CD4-positive, CD25-positive, alpha-beta regulatory T cell (primary cell): ENCODE measurements at regions not wholly inside any gene's neighbourhood (a gene's known extent, or its start where the extent isn't known, plus 50 kb on each side); places are given as distances from the start of the nearest gene placed in this dataset.

Experiments used
- ATAC-seq, 2 donors: fragments of 150-1000 bp; cut with Tn5 transposase; one replicate each; pipeline ENCODE4 v1.10.0; 2021; ENCODE audit warnings: low read depth in 2 of 2, moderate number of reproducible peaks in 2 of 2, moderate library complexity in 1 of 2
- DNase-seq, 3 donors: peaks; one replicate each; pipeline versions ENCODE4 v3.0.0 to v3.0.0-alpha.2; 2012 to 2022; ENCODE audit warnings: mixed read lengths in 1 of 3
- H3K27ac ChIP-seq: one replicate; pipeline ENCODE4 v1.7.0; 2013; ENCODE audit warnings: mild to moderate bottlenecking, low read length; ENCODE audit not compliant: insufficient read depth, poor library complexity, severe bottlenecking
- H3K27me3 ChIP-seq: one replicate; pipeline ENCODE4 v1.7.0; 2013; ENCODE audit warnings: low read length; ENCODE audit not compliant: control insufficient read depth, insufficient read depth
- H3K36me3 ChIP-seq: one replicate; pipeline ENCODE4 v1.7.0; 2013; ENCODE audit warnings: mild to moderate bottlenecking, low read length, moderate library complexity; ENCODE audit not compliant: control insufficient read depth, insufficient read depth
- H3K4me1 ChIP-seq: 2 replicates; pipeline ENCODE4 v1.7.0; 2013; ENCODE audit warnings: mild to moderate bottlenecking, low read length; ENCODE audit not compliant: insufficient read depth, control insufficient read depth, poor library complexity, severe bottlenecking
- H3K4me3 ChIP-seq: one replicate; pipeline ENCODE4 v1.7.0; 2013; ENCODE audit warnings: low read depth, mild to moderate bottlenecking, low read length, moderate library complexity
- H3K9me3 ChIP-seq, 2 experiments: 1 replicate in 1 of 2; 2 replicates in 1 of 2; pipeline ENCODE4 v1.7.0; 2013; ENCODE audit warnings: low read length in 2 of 2, mild to moderate bottlenecking in 1 of 2, moderate library complexity in 1 of 2; ENCODE audit not compliant: control insufficient read depth in 2 of 2
- H3K27ac Mint-ChIP-seq, 3 donors: one replicate each; pipeline ENCODE4 v1.8.0; 2020 to 2022; ENCODE audit warnings: mild to moderate bottlenecking in 3 of 3, mixed read lengths in 3 of 3, moderate library complexity in 2 of 3
- H3K27me3 Mint-ChIP-seq: one replicate; pipeline ENCODE4 v1.8.0; 2022; ENCODE audit warnings: mild to moderate bottlenecking, mixed read lengths
- H3K36me3 Mint-ChIP-seq: one replicate; pipeline ENCODE4 v1.8.0; 2020; ENCODE audit warnings: mixed read lengths
- H3K4me1 Mint-ChIP-seq, 4 donors: one replicate each; pipeline ENCODE4 v1.8.0; 2020 to 2022; ENCODE audit warnings: mixed read lengths in 4 of 4, mild to moderate bottlenecking in 1 of 4
- H3K4me3 Mint-ChIP-seq, 4 donors: one replicate each; pipeline ENCODE4 v1.8.0; 2020 to 2022; ENCODE audit warnings: mild to moderate bottlenecking in 4 of 4, mixed read lengths in 4 of 4, moderate library complexity in 3 of 4
- H3K9me3 Mint-ChIP-seq, 7 donors: one replicate each; pipeline ENCODE4 v1.8.0; 2020 to 2022; ENCODE audit warnings: mixed read lengths in 7 of 7, mild to moderate bottlenecking in 3 of 7, moderate library complexity in 2 of 7

GRCh38 chr2:22487541-22487940 lies 897.4 kb upstream of the KLHL29 start:
- Mint-ChIP-seq H3K27me3 (no peaks in the 10 kb centered on the region), H3K27ac (no peak overlapping the region), H3K36me3 (no peaks in the 10 kb centered on the region), H3K4me3 (no peak overlapping the region), H3K4me1 (no peaks in the 10 kb centered on the region), H3K9me3 (peaks cover 1 to 14% (median 4%) of the 10 kb centered on the region in 7 donors)
- ATAC-seq (no peak), DNase-seq (no peak)
- H3K27me3 ChIP-seq, result no peaks in the 10 kb centered on the region
- H3K36me3 ChIP-seq, result no peaks in the 10 kb centered on the region
- H3K4me1 ChIP-seq, result no peaks in the 10 kb centered on the region
- no peaks in the 10 kb centered on the region for H3K9me3 ChIP-seq
- H3K27ac ChIP-seq, result no peak overlapping the region
- H3K4me3 ChIP-seq, result no peak overlapping the region

- Mint-ChIP-seq H3K4me1 (no peaks in the 10 kb centered on the region), H3K9me3 (peaks cover 0 to 14% (median 6%) of the 10 kb centered on the region in 7 donors)
- no peaks in the 10 kb centered on the region for H3K27me3 ChIP-seq
Observed at GRCh38 chr2:22491442-22491841, 893.5 kb upstream of the KLHL29 start.

GRCh38 chr2:22494156-22494555 lies 890.8 kb upstream of the KLHL29 start:
- Histone ChIP-seq H3K9me3 (no peaks in the 10 kb centered on the region), H3K36me3 (no peaks in the 10 kb centered on the region), H3K27ac (no peak overlapping the region), H3K27me3 (no peaks in the 10 kb centered on the region), H3K4me1 (no peaks in the 10 kb centered on the region), H3K4me3 (no peak overlapping the region)
- Mint-ChIP-seq H3K27ac (no peak overlapping the region), H3K4me3 (no peak overlapping the region), H3K9me3 (peaks cover 5 to 12% (median 10%) of the 10 kb centered on the region in 7 donors), H3K4me1 (no peaks in the 10 kb centered on the region), H3K27me3 (no peaks in the 10 kb centered on the region), H3K36me3 (no peaks in the 10 kb centered on the region)
- ATAC-seq (no peak), DNase-seq (no peak)

More at GRCh38 chr2:22491442-22491841, 893.5 kb upstream of the KLHL29 start:
- Histone ChIP-seq H3K9me3 (no peaks in the 10 kb centered on the region), H3K27ac (no peak overlapping the region), H3K36me3 (no peaks in the 10 kb centered on the region), H3K4me1 (no peaks in the 10 kb centered on the region), H3K4me3 (no peak overlapping the region)
- DNase-seq (no peak), ATAC-seq (no peak)
- Mint-ChIP-seq H3K4me3 (peak overlapping the region in 1 of 4 donors; percentile 22), H3K36me3 (no peaks in the 10 kb centered on the region), H3K27me3 (no peaks in the 10 kb centered on the region), H3K27ac (no peak overlapping the region)

- ATAC-seq (no peak), DNase-seq (no peak)
- Mint-ChIP-seq H3K4me1 (no peaks in the 10 kb centered on the region), H3K4me3 (no peak overlapping the region), H3K27me3 (no peaks in the 10 kb centered on the region), H3K9me3 (peaks cover 6 to 15% (median 9%) of the 10 kb centered on the region in 7 donors), H3K27ac (no peak overlapping the region), H3K36me3 (no peaks in the 10 kb centered on the region)
- Histone ChIP-seq H3K36me3 (no peaks in the 10 kb centered on the region), H3K4me3 (no peak overlapping the region), H3K4me1 (no peaks in the 10 kb centered on the region), H3K9me3 (no peaks in the 10 kb centered on the region), H3K27ac (no peak overlapping the region), H3K27me3 (no peaks in the 10 kb centered on the region)
Observed at GRCh38 chr2:22497064-22497463, 887.9 kb upstream of the KLHL29 start.

GRCh38 chr2:22497789-22498188 lies 887.2 kb upstream of the KLHL29 start:
- no peak for DNase-seq
- no peak overlapping the region for H3K27ac Mint-ChIP-seq
- H3K36me3 ChIP-seq, result no peaks in the 10 kb centered on the region

GRCh38 chr2:22499082-22499839 lies 885.7 kb upstream of the KLHL29 start:
- Histone ChIP-seq H3K4me1 (no peaks in the 10 kb centered on the region), H3K27ac (no peak overlapping the region), H3K9me3 (no peaks in the 10 kb centered on the region), H3K27me3 (no peaks in the 10 kb centered on the region), H3K36me3 (no peaks in the 10 kb centered on the region), H3K4me3 (no peak overlapping the region)
- Mint-ChIP-seq H3K36me3 (no peaks in the 10 kb centered on the region), H3K4me1 (no peaks in the 10 kb centered on the region), H3K27ac (no peak overlapping the region), H3K9me3 (peaks cover 3 to 15% (median 9%) of the 10 kb centered on the region in 7 donors), H3K27me3 (no peaks in the 10 kb centered on the region), H3K4me3 (no peak overlapping the region)
- DNase-seq, result no peak
- no peak for ATAC-seq

More at GRCh38 chr2:22497789-22498188, 887.2 kb upstream of the KLHL29 start:
- no peaks in the 10 kb centered on the region for H3K27me3 Mint-ChIP-seq
- Histone ChIP-seq H3K27me3 (no peaks in the 10 kb centered on the region), H3K4me1 (no peaks in the 10 kb centered on the region), H3K4me3 (no peak overlapping the region), H3K27ac (no peak overlapping the region), H3K9me3 (no peaks in the 10 kb centered on the region)
- ATAC-seq, result no peak
- no peaks in the 10 kb centered on the region for H3K4me1 Mint-ChIP-seq
- H3K4me3 Mint-ChIP-seq, result no peak overlapping the region
- no peaks in the 10 kb centered on the region for H3K36me3 Mint-ChIP-seq
- peaks cover 6 to 17% (median 9%) of the 10 kb centered on the region in 7 donors for H3K9me3 Mint-ChIP-seq

GRCh38 chr2:22500555-22500935 lies 884.4 kb upstream of the KLHL29 start:
- ATAC-seq, result no peak
- no peak for DNase-seq
- Histone ChIP-seq H3K4me3 (no peak overlapping the region), H3K27me3 (no peaks in the 10 kb centered on the region), H3K27ac (no peak overlapping the region), H3K36me3 (no peaks in the 10 kb centered on the region), H3K4me1 (no peaks in the 10 kb centered on the region), H3K9me3 (no peaks in the 10 kb centered on the region)
- Mint-ChIP-seq H3K4me1 (no peaks in the 10 kb centered on the region), H3K9me3 (peaks cover 5 to 15% (median 9%) of the 10 kb centered on the region in 7 donors), H3K27ac (no peak overlapping the region), H3K4me3 (no peak overlapping the region), H3K36me3 (no peaks in the 10 kb centered on the region), H3K27me3 (no peaks in the 10 kb centered on the region)

GRCh38 chr2:22501851-22502250 lies 883.1 kb upstream of the KLHL29 start:
- no peak overlapping the region for H3K27ac ChIP-seq
- Mint-ChIP-seq H3K27me3 (no peaks in the 10 kb centered on the region), H3K4me1 (no peaks in the 10 kb centered on the region), H3K9me3 (peaks cover 5 to 16% (median 6%) of the 10 kb centered on the region in 7 donors), H3K27ac (no peak overlapping the region), H3K36me3 (no peaks in the 10 kb centered on the region), H3K4me3 (no peak overlapping the region)
- H3K36me3 ChIP-seq, result no peaks in the 10 kb centered on the region
- ATAC-seq (no peak), DNase-seq (no peak)
- no peaks in the 10 kb centered on the region for H3K9me3 ChIP-seq
- H3K27me3 ChIP-seq, result no peaks in the 10 kb centered on the region
- H3K4me1 ChIP-seq, result no peaks in the 10 kb centered on the region
- H3K4me3 ChIP-seq, result no peak overlapping the region
